GM19035 (cell line): ENCODE measurements at regions not wholly inside any gene's neighbourhood (a gene's known extent, or its start where the extent isn't known, plus 50 kb on each side); places are given as distances from the start of the nearest gene placed in this dataset.
"Not testable (repeated sequence)": the region's sequence is repeated elsewhere in the genome, so short reads cannot be mapped to it uniquely, and the experiment has no call there.

ENCODE experiments used
- ATAC-seq: cut with Tn5 transposase; IDR thresholded peaks from one replicate; pipeline ENCODE4 v1.9.1; 2021; ENCODE audit not compliant: unreplicated experiment

DNA sequence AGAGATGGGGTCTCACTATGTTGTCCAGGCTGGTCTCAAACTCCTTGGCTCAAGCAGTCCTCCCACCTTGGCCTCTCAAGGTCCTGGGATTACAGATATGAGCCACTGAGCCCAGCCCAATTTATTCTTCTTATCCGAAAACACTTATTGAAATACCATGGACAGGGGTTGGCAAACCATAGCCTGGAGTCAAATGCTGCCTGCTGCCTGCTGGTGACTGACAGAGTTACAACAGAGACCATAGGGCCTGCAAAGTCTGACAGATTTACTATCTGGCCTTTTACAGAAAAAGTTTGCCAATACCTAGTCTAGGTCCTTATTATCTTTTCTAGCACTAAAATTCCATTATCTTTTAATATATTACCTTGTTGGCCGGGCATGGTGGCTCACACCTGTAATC is 87.1 kb upstream of the ZNF281 start:
- ATAC-seq: no peak

DNA sequence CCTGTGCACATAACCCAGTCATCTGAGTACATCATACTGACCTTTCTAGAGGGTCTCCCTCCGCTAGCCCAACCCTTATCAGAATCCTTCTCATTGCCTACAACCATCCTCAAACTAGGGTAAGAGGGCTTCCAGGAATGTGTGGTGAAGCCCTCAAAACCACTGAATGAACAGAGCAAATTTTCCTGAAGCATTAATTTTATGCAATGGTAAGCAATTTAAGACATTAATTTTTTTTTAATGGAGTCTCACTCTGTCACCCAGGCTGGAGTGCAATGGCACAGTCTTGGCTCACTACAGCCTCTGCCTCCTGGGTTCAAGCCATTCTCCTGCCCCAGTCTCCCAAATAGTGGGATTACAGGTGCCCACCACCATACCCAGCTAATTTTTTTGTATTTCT is 86.1 kb upstream of the ZNF281 start:
- no peak for ATAC-seq

DNA sequence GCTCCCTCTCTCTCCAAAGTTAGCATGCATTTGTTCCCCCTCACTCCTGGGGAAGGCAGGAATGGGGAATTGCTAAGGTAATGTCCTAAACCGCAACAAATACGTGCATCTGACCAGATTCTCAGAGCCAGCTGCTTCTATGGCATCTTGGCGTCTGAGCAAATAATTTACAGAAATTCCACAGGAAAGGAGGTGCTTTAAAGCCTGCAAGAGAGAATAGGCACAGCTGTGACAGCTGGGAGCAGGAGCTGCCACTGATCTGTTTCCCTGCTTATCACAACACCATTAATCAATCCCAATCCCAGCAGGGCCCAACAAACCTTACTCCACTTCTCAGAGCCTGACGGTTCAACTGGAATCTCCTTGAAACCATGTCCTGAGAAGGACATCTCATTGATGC is 83.5 kb upstream of the ZNF281 start:
- ATAC-seq: no peak

DNA sequence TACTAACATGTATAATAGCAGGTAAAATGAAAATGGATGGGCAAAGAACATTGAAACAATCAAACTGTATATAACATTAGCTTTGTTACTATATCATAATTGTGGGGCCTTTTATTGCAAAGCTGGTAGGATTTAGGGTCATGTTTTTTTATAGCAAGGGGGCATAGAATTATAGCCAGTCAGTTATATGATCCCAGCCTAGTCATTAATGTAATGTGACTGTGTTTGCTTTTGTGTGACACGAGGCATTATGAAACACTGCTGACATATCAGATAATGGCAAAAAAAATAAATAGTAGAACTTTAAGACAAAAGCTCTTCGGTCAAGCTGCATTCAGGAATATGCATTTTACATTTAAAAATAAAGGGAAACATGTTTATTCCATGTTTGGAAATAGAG is 81.3 kb upstream of the ZNF281 start:
- ATAC-seq: no peak

DNA sequence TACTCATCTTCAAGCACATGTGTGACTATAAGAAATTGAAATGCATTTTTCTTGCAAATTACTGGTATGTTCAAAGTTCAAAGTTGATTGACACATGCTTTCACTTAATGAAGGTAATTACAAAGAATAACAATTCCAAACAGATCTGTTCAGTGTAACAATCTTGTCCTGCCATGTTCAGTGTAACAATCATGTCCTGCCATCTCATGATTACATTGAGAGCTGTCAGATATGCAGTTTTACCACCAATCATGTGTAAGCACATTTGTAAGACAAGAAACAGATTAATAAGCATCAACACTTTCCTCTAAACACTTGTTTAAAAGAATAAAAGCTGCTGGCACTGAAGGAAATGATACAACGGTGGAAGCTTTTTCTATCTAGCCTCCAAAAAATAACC is 80.3 kb upstream of the ZNF281 start:
- ATAC-seq: no peak

DNA sequence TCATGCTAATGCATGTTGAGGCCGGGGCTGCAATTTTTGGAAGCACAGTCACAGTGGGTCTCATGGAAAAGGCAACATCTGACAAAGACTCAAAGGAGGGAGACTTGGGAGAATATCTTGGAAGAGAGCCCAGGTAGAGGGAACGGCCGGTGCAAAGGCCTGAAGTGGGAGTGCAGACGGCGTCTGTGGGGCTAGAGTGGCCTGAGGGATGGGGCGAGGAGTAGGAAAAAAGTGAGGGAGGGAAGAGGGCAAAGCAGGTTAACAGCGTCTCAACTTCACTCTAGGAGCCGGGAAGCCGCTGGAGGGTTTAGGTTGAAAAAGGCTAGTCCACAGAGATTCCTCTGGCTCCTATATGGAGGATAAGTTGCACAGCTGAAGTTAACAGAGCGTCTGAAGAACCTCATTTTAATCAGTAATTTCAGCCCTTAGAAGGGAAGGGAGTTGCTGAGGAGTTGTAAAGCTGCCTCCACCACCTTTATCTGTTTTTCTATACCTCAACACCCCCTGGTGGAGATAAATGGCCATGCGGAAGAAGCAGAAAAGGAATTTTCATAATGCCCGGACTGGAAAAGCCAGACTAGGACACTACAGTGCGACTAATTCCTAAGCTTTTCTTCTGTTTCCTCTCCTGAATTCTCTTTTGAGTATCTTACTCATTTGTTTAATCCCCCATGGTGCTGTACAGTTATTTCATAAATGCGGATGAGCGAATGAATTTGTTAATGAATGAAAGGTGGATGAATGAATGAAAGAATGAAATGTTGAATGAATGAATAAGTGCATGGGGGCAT is 78.7 kb upstream of the ZNF281 start:
- ATAC-seq: no peak

DNA sequence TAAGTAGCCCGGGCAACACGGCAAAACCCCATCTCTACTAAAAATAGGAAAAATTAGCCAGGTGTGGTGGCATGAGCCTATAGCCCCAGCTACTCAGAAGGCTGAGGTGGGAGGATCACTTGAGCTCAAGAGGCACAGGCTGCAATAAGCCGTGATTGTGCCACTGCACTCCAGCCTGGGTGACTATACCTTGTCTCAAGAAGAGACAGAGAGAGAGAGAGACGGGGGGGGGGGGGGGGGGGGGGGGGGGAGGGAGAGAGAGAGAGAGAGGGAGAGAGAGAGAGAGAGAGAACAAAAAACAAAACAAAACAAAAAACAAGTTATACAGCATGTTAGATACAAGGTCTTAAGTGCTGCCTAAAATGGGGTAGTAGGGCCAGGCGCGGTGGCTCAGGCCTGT is 77.8 kb upstream of the ZNF281 start:
- no peak for ATAC-seq

DNA sequence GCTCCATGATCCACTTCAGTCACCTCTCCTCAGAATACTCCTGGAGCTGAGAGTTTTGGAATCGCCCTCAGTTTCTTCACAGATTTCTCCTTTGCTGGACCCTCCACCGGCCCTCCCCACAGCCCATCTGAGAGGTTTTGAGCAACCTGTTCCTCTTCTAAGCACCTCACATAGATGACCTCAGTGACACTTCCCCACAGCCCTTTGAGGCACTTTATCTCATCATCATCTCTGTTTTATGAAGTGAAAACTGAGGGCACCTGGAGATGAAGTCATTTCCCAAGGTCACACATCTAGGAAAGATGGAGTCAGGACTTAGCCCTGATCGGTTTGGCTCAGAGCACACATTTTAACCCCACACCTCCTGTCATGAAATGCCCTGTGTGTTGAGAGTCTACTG is 76.8 kb upstream of the ZNF281 start:
- no peak for ATAC-seq

DNA sequence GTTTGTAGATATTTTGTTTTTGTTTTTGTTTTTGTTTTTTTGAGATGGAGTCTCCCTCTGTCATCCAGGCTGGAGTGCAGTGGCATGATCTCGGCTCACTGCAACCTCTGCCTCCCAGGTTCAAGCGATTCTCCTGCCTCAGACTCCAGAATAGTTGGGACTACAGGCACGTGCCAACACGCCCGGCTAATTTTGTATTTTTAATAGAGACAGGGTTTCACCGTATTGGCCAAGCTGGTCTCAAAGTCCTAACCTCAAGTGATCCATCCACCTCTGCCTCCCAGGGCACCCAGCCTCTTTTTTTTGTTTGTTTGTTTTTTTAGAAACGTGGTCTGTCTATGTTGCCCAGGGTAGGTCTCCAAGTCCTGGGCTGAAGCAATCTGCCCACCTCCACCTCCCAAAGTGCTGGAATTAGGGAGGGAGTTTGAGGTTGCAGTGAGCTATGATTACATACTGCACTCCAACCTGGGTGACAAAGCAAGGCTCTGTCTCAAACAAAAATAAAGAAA is 74.7 kb upstream of the ZNF281 start:
- not testable (repeated sequence) for ATAC-seq

DNA sequence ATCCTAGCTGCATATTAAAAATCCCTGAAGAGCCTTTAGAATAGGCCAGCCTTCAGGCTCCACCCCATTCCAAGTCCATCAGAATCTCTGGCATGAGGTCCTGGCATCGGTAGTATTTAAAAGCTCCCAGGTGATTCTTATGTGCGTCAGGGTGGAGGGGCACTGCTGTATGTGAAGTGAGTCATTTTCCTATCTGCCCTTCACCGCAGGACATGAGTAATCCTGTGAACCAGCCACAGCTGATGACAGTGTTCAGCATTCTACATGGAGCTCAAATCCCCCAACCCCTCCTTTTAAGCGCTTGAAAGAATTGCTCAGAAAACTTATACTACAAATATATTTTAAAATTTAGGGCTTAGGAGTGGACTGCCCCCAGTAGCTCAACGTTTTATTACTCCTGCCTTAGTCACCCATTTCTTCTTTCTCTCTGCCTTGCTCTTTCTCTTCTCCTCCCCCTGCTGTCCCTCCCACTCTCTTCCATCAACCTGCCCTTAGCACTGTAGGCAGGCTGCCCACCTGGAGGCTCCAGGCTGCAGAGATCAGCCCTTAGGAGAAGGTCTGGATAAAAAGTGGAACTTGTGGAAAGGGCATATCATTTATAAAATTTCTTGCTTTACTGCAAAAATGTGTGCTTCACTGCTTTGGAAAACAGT is 73.8 kb upstream of the ZNF281 start:
- ATAC-seq: peak; percentile 98

DNA sequence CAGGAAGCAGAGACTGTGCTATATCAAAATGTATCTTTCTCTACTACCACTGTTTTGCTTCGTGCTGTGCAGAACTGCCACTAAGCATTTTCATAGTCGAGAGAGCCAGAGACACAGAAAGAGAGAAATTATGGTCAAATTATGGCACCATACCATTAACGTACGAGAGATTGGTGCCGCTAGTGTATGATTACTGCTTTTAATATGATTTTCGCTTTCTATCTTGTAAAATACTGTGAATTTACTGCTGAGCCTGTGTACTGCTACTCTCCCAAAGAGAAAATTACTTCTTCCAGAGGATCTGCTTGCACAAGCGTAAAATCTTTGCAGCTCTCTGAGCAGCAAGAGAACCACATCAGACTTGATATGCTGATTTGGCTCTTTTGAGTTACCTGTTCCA is 71.1 kb upstream of the ZNF281 start:
- ATAC-seq: no peak

DNA sequence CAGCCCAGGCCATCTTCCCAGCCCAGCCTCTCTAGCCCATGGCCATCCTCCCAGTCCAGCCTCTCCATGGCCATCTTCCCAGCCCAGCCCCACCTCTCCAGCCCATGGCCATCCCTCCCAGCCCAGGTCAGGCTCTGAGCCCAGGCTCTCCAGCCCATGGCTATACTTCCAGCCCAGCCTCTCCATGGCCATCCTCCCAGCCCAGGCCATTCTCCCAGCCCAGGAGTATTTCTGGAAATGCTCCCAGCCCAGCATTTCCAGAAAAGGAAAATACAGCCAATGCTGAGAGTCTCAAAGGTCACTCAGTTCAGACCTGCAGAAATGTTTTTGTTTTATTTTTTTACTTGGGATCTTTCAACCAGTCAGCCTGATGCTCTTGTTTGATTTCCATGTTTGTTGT is 70.0 kb upstream of the ZNF281 start:
- ATAC-seq: no peak

DNA sequence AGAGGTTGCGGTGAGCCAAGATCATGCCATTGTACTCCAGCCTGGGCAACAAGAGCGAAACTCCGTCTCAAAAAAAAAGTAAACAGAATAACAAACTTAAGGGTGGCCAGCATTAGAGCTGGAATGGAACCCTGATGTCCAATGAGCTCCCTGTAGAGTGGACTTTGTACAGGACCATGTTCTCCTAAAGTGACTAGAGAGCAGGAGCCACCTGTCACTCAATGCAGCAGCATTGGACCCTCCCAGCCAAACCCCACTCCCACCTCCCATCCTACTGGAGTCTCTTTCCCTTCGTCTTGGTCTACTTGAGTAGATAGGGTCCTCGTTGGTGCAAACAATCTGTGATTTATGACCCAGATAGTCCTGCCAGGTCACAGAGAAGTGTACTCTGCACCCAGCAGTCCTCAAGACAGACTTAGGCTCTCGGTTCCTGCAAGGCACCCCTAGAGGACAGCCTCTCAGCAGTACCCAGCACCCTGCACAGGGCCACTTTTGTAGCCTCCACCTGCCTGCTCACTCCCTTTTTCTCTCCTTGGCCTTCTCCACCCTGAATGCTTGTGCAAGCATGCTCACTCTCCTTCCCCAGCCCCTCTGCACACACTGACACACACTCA is 69.2 kb upstream of the ZNF281 start:
- ATAC-seq: no peak

DNA sequence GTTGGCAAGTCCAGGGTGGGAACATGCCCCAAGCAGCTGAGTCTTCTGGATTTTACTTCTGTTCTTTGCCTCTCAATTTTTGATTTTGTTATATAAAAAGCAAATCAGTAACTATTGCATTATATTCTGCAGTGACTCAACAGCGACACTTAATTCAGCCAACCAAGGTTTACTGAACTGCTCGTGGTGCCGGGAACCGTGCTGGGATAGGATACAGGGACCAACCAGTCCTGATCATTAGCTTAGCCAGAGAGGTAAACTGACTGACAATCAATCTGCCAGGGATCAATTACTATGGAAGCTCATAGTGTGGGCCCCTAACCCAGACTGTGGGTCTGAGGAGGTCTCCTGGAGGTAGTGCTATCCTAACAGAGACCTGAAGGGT is 68.4 kb upstream of the ZNF281 start:
- no peak for ATAC-seq

DNA sequence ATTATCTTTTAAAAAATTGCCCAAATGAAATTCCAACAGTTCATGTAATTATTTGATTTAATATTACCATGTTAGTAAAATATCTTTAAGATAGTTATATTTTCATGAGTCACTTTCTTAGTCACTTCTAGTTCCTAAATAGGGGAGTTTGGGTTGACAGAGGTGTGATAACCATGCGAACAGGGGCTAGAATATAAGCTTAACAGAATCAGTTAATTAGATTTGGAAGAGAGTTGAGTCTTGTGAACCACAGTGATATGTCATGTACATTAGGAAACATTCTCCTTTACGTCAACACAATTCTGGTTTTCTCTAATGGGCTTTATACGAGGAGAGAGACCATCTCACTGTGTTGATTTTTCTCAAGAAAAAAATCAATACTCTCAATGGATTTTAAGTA is 64.8 kb upstream of the ZNF281 start:
- ATAC-seq: no peak

DNA sequence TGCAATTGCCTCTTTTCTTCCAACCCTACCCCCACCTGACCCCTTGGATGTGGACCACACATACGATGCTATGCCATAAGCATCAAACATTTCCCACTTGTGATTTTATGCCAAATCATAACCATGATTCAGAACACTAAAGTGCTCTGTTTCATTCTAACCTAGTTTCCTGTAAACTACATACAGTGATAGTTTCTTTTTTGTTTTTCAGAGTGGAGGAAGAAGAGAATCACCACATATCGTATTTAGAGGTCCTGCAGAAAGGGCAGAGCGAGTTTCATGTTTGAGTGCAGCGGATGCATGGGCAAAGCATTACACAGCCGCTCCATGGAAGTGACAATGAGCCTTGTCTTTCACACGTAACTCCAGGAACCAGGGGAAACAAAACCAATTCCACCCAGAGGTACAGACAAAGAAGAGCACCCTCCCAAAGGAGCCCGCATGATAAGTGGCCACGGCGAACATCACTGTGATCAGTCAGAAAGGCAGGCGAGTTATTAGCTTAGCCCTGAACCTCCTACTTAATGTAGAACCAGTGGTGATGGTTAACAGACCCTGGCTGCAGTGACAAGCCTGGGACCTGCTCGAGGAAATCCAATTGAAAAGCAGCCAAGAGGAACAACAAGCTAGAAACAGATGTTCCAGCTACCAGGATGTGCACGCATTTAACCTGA is 64.0 kb upstream of the ZNF281 start:
- ATAC-seq: peak; percentile 68

DNA sequence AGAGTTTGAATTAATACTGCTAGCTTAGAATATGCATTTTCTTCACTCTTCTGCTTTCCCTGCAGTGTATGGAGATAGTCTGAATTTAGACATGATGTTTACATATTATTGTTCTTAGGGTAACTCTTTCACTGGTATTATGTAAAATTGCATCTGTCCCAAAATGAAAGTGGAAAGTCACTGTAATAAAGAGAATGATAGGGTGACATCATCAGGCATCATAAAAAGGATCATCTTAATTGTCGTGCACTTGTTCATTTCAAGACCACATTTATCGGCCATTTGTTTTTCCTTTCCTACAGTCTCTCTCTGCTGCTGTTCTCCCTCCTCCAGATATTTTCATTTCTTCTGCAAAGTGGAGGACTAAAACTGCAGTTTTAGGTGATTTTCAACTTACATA is 61.9 kb upstream of the ZNF281 start:
- ATAC-seq: no peak

DNA sequence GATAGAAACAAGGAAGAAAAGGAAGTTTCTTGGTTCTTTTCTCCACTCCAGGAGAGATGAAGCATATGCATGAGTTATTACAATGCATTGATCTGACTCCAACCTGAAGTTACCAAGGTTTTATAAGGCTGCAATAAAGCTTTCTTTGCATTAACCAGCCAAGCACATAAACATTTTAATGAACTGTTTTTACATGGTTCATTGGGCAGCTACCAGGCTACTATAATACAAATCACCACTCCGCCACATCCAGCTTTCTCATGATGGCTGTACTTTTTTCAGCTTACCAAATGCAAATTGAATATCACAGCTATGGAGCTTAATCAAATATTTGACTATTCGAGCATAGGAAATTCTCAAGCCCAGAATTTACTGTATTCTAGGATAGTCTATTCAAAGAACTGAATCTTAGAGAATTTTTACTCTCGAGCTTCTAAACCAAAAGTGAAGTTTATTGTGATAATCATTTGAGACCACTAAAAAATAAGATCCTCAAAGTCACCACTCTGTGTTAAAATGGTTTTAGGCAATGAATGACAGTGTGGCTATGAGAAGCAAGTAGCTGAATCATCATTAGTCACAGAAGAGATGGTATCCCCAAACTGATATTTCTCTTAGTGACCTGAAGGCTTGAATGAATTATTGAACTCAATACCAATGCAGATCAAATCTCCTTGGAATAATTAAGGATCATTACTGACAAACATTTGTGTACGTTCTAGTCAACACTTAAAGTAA is 58.6 kb upstream of the ZNF281 start:
- ATAC-seq: no peak

DNA sequence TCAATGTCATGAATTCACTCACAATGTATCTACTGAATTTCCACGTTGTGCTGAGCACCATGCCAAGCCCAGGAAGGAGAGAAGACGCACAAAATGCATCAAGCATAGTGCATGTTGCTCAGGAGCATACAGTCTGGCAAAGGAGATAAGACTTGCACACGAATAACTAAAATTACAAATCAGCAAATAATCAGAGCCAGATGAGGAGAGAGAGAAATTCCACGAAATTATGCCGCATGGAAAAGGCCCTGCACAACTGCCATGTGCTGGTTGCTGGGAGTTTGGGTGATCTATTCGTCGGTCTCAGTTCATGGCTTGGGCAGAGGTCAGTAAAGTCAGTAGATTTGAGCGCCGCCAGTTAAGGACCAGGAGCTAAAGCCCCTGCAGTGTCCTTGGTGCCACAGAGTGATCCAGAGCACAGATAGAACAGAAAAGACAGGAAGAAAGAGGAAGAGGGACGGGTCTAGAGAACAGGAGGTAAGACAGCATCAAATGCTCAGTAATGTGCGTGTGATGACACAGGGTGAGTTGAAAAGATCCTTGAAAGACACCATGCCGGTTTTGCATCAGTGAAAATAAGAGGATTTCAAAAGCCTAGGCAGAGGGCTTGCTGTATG is 55.1 kb upstream of the ZNF281 start:
- ATAC-seq: no peak
